Neutrophil (primary cell): ENCODE measurements at regions not wholly inside any gene's neighbourhood (a gene's known extent, or its start where the extent isn't known, plus 50 kb on each side); places are given as distances from the start of the nearest gene placed in this dataset.

Source experiments
- H3K27ac ChIP-seq: fragments of 200-600 bp; sonication (generic); 2 replicates; pipeline ENCODE4 v1.5.1; 2016; ENCODE audit warnings: mild to moderate bottlenecking, moderate library complexity
- H3K27me3 ChIP-seq: fragments of 200-600 bp; sonication (generic); 2 replicates; pipeline ENCODE4 v1.6.0; 2016; ENCODE audit warnings: mild to moderate bottlenecking
- H3K36me3 ChIP-seq: fragments of 200-600 bp; sonication (generic); 2 replicates; pipeline ENCODE4 v1.5.1; 2017
- H3K4me1 ChIP-seq, 2 experiments: fragments of 200-600 bp in 1 of 2; sonication (generic) in 1 of 2; 1 replicate in 1 of 2; 2 replicates in 1 of 2; pipeline versions ENCODE4 v1.5.1 to v1.6.1; 2013 to 2016; ENCODE audit warnings: low read depth in 1 of 2, low read length in 1 of 2, mild to moderate bottlenecking in 1 of 2, moderate library complexity in 1 of 2; ENCODE audit not compliant: control insufficient read depth in 1 of 2, insufficient read depth in 1 of 2
- H3K4me3 ChIP-seq, 2 experiments: fragments of 200-600 bp in 1 of 2; sonication (generic) in 1 of 2; 1 replicate in 1 of 2; 2 replicates in 1 of 2; pipeline ENCODE4 v1.5.1; 2013 to 2016; ENCODE audit warnings: low read depth in 1 of 2, low read length in 1 of 2, mild to moderate bottlenecking in 1 of 2, moderate library complexity in 1 of 2
- H3K9me3 ChIP-seq: fragments of 200-600 bp; sonication (generic); 2 replicates; pipeline ENCODE4 v1.5.1; 2016
- TF ChIP-seq, protein P1 (sequence below): fragments of 200-600 bp; sonication (generic); IDR thresholded peaks from 2 replicates; pipeline ENCODE4 v1.5.1; 2016; ENCODE audit warnings: antibody characterized with exemption

- TF ChIP-seq, protein P1, sequence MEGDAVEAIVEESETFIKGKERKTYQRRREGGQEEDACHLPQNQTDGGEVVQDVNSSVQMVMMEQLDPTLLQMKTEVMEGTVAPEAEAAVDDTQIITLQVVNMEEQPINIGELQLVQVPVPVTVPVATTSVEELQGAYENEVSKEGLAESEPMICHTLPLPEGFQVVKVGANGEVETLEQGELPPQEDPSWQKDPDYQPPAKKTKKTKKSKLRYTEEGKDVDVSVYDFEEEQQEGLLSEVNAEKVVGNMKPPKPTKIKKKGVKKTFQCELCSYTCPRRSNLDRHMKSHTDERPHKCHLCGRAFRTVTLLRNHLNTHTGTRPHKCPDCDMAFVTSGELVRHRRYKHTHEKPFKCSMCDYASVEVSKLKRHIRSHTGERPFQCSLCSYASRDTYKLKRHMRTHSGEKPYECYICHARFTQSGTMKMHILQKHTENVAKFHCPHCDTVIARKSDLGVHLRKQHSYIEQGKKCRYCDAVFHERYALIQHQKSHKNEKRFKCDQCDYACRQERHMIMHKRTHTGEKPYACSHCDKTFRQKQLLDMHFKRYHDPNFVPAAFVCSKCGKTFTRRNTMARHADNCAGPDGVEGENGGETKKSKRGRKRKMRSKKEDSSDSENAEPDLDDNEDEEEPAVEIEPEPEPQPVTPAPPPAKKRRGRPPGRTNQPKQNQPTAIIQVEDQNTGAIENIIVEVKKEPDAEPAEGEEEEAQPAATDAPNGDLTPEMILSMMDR, result no peak
- Histone ChIP-seq H3K4me3 (no peak overlapping the region), H3K9me3 (no peaks in the 10 kb centered on the region), H3K36me3 (no peaks in the 10 kb centered on the region), H3K27ac (no peak overlapping the region), H3K4me1 (no peaks in the 10 kb centered on the region), H3K27me3 (no peaks in the 10 kb centered on the region)
Measured at GRCh38 chr9:96038271-96038670, 162.8 kb downstream of the ERCC6L2 start.

DNA sequence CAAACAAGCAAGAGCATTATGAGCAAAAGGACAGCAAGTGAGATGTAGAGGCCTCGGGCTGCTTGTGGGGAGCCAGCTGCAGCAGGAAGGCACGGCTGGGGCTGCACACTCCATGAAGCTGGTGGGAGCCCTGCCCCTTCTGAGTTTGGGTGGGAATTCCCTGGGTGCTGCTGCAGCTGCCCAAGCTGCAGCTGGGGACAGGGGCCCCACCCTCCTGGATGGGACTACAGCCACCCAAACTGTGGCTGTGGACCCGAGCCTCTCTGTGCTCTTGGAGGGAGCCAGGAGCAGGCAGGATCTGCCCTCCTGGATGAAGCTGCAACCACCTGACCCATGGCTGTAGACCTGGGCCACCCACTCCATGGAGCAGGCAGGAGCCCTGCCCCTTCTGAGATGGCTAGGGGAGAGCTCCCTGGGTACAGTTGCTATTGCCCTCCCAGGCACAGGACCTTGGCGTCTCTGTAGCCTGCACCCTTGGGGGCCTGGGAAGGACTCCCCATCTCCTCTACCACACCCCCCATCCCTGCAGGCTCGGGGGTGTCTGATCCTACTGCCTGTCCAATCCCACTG, 159.1 kb downstream of the ERCC6L2 start:
- Histone ChIP-seq H3K27ac (no peak overlapping the region), H3K9me3 (no peaks in the 10 kb centered on the region), H3K27me3 (peaks cover 7% of the 10 kb centered on the region), H3K36me3 (no peaks in the 10 kb centered on the region), H3K4me3 (no peak overlapping the region), H3K4me1 (no peaks in the 10 kb centered on the region)
- TF ChIP-seq, protein P1, result no peak

DNA sequence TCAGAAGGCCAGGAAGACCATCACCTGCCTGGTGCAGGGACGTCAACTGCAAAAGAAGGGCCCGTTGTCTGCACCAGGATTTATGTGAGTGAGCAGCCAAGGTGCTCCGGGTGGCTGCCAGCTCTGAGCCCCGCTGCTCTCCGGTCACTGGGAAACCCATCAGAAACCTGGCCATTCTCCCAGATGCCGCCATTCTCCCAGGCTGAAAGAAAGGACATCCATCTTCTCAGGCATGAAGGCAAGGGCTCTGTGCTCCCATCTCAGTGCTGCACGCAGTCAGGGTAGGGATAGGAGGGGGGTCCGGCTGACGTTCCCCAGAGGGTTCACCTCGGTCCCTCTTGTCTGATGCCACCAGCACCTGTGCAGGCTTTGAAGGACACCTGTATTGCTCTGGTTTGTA, 158.4 kb downstream of the ERCC6L2 start:
- Histone ChIP-seq H3K4me1 (no peaks in the 10 kb centered on the region), H3K27me3 (peaks cover 14% of the 10 kb centered on the region), H3K9me3 (no peaks in the 10 kb centered on the region), H3K36me3 (no peaks in the 10 kb centered on the region), H3K4me3 (no peak overlapping the region), H3K27ac (no peak overlapping the region)
- TF ChIP-seq, protein P1, result no peak

GRCh38 chr9:96031916-96032534, 156.5 kb downstream of the ERCC6L2 start:
- Histone ChIP-seq H3K4me1 (no peaks in the 10 kb centered on the region), H3K27me3 (peaks cover 33% of the 10 kb centered on the region), H3K9me3 (no peaks in the 10 kb centered on the region), H3K4me3 (no peak overlapping the region), H3K36me3 (no peaks in the 10 kb centered on the region), H3K27ac (no peak overlapping the region)
- TF ChIP-seq, protein P1, result no peak

- TF ChIP-seq, protein P1, result no peak
Measured at GRCh38 chr9:96031366-96031824, 155.9 kb downstream of the ERCC6L2 start.

More at GRCh38 chr9:96031366-96031824, 155.9 kb downstream of the ERCC6L2 start:
- no peaks in the 10 kb centered on the region for H3K4me1 ChIP-seq
- H3K27ac ChIP-seq, result no peak overlapping the region
- H3K9me3 ChIP-seq, result no peaks in the 10 kb centered on the region
- no peak overlapping the region for H3K4me3 ChIP-seq
- H3K36me3 ChIP-seq, result no peaks in the 10 kb centered on the region
- peaks cover 39% of the 10 kb centered on the region for H3K27me3 ChIP-seq
